ENCODE measurements at regions not wholly inside any gene's neighbourhood (a gene's known extent, or its start where the extent isn't known, plus 50 kb on each side); places are given as distances from the start of the nearest gene placed in this dataset.
A peak's percentile ranks its signal among the peaks of the same experiment; 100 is the strongest.

DNA sequence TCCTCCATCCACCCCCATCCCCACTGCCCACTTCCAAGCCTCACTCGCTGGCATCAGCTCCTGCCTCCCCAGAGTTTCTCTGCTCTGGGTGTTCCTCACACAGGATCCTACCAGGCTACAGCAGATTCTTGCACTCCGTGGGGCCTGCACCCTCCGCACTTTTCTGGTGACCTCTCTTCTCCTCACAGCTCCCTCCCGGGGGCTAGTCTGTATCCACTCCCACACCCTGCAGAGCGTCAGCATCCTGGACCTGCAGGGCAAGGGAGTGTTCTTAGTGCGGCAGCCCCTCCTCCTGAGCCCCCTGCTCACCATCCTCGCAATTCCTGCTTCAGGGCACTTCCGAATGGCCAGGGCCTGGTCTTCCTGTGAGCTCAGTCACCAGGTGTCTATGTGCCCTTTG lies 224.2 kb downstream of the DLL1 start:
- Histone ChIP-seq H3K9me3 (no peaks in the 10 kb centered on the region), H3K36me3 (replicated peaks in 1 of 2; ENCODE audit: insufficient read depth in 1 of 2, low read depth in 2 of 2) (no peaks in the 10 kb centered on the region), H3K27me3 (no peaks in the 10 kb centered on the region), H3K4me3 (no peak overlapping the region), H3K27ac (no peak overlapping the region), H3K4me1 (no peaks in the 10 kb centered on the region)
- intact Hi-C loops (cut with DNase I), result no loop called here
- TF ChIP-seq POLR2A (IDR thresholded peaks at IDR 0.05), result no peak
- TF ChIP-seq, protein P1, sequence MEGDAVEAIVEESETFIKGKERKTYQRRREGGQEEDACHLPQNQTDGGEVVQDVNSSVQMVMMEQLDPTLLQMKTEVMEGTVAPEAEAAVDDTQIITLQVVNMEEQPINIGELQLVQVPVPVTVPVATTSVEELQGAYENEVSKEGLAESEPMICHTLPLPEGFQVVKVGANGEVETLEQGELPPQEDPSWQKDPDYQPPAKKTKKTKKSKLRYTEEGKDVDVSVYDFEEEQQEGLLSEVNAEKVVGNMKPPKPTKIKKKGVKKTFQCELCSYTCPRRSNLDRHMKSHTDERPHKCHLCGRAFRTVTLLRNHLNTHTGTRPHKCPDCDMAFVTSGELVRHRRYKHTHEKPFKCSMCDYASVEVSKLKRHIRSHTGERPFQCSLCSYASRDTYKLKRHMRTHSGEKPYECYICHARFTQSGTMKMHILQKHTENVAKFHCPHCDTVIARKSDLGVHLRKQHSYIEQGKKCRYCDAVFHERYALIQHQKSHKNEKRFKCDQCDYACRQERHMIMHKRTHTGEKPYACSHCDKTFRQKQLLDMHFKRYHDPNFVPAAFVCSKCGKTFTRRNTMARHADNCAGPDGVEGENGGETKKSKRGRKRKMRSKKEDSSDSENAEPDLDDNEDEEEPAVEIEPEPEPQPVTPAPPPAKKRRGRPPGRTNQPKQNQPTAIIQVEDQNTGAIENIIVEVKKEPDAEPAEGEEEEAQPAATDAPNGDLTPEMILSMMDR (IDR thresholded peaks at IDR 0.05), result no peak
- 70 to 77% methylated on average over 7 to 8 of the region's 8 CpGs for WGBS, 2 donors
- ATAC-seq (no peak), DNase-seq (peak in 2 of 4 donors; percentile 0 to 4)

DNA sequence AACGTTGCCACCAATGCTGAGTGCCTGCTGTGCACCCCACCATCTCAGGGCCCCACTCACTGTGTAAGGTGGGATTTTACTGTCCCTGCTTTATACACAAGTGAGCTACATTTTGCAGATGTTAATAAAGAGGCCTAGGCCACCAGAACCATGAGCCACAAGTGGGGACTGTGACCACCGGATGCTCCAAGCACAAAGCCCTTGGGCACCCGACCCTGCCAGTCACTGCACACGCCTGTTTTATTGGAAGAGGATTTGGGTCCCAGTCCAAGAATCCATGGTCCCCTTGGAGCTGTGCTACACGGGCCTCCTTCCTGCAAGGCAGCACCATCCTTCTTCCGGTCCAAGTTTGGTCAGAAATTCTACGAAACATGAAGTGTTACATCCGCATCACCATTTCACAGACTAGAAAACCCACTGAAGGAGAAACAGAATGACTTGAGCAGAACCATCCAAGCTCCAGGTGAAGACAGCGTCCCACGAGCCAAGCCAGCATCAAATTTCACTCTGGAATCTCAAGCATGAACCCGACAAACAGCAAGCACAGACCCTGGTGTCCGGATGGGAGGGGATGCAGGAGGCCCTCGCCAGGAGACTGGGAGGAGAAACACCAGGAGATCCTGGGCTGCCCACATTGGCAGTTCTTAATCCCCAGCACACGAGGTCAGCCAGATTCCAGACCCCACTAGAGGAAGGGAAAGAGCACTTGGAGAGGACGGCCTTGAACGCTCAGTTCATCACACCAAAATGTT lies 226.9 kb downstream of the DLL1 start:
- TF ChIP-seq, protein P1 (IDR thresholded peaks at IDR 0.05), result no peak
- TF ChIP-seq POLR2A (IDR thresholded peaks at IDR 0.05), result no peak
- no peak overlapping the region for H3K27ac ChIP-seq
- no peaks in the 10 kb centered on the region for H3K36me3 ChIP-seq (replicated peaks in 1 of 2; ENCODE audit: insufficient read depth in 1 of 2, low read depth in 2 of 2)
- no peaks in the 10 kb centered on the region for H3K27me3 ChIP-seq
- H3K9me3 ChIP-seq, result no peaks in the 10 kb centered on the region
- ATAC-seq (no peak), DNase-seq (peak in 1 of 4 donors; percentile 3)
- intact Hi-C loops (cut with DNase I), result no loop called here
- 67 to 70% methylated on average over 13 to 16 of the region's 16 CpGs for WGBS, 2 donors
- H3K4me3 ChIP-seq, result no peak overlapping the region
- no peaks in the 10 kb centered on the region for H3K4me1 ChIP-seq

DNA sequence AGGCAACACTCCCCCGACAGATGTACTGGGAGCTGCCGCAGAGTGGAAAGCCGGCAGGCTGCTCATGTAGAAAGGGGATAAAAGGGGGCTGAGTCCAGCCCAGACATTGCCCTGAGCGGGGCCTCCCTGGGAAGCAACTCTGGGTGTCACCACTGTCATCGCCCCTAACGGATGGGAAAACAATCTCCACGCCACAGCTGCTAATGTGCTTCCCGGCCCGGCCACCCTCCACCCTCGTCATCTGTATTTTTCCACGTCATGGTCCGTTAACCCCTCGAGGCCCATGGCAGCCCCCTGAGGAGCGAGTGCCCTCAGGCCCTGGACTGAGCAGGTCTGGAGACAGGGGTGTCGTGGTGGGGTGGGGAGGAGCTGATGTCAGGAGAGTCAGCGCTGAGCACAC lies 227.4 kb downstream of the DLL1 start:
- TF ChIP-seq POLR2A (IDR thresholded peaks at IDR 0.05), result no peak
- TF ChIP-seq, protein P1 (IDR thresholded peaks at IDR 0.05), result no peak
- WGBS, 2 donors, result 38 to 48% methylated on average over 7 to 12 of the region's 16 CpGs
- DNase-seq (peak in 1 of 4 donors; percentile 5), ATAC-seq (no peak)
- no peaks in the 10 kb centered on the region for H3K36me3 ChIP-seq (replicated peaks in 1 of 2; ENCODE audit: insufficient read depth in 1 of 2, low read depth in 2 of 2)
- no peak overlapping the region for H3K27ac ChIP-seq
- H3K4me3 ChIP-seq, result no peak overlapping the region
- H3K4me1 ChIP-seq, result no peaks in the 10 kb centered on the region
- H3K9me3 ChIP-seq, result no peaks in the 10 kb centered on the region
- no peaks in the 10 kb centered on the region for H3K27me3 ChIP-seq
- intact Hi-C loops (cut with DNase I), result no loop called here

DNA sequence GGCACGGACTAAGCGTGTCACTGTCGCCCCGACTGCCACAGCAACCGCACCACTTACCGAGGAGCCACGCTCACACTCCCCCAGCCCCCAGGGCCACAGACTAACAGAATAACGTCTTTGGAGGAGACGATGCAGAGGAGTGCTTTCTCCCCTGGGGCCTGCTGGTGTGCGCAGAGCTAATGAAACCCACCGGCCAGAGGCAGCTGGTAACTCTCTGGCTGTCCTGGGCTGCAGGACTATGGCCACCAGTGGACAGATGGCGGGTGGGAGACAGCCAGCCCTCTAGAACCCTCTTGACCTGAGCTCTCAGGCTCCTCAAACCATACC lies 228.0 kb downstream of the DLL1 start:
- WGBS, 2 donors, result 91 to 100% methylated on average over 3 to 12 of the region's 12 CpGs
- Histone ChIP-seq H3K4me1 (no peaks in the 10 kb centered on the region), H3K9me3 (no peaks in the 10 kb centered on the region), H3K36me3 (replicated peaks in 1 of 2; ENCODE audit: insufficient read depth in 1 of 2, low read depth in 2 of 2) (no peaks in the 10 kb centered on the region), H3K27ac (no peak overlapping the region), H3K27me3 (no peaks in the 10 kb centered on the region), H3K4me3 (no peak overlapping the region)
- ATAC-seq (no peak), DNase-seq (no peak)
- intact Hi-C loops (cut with DNase I), result no loop called here
- TF ChIP-seq, protein P1 (IDR thresholded peaks at IDR 0.05), result no peak
- no peak for TF ChIP-seq POLR2A (IDR thresholded peaks at IDR 0.05)

Data from body of pancreas (tissue), 4 donors.